ENCODE measurements at regions not wholly inside any gene's neighbourhood (a gene's known extent, or its start where the extent isn't known, plus 50 kb on each side); places are given as distances from the start of the nearest gene placed in this dataset.
A peak's percentile ranks its signal among the peaks of the same experiment; 100 is the strongest.

GRCh38 chr13:67439365-67439764 lies 209.2 kb upstream of the PCDH9 start:
- Histone ChIP-seq H3K27me3 (replicated peaks; ENCODE audit: control insufficient read depth, insufficient read depth, low read length) (no peaks in the 10 kb centered on the region), H3K36me3 (ENCODE audit: control insufficient read depth, insufficient read depth, low read length) (no peaks in the 10 kb centered on the region), H3K4me3 (replicated peaks; ENCODE audit: low read depth, low read length) (no peak overlapping the region)
- no peak for DNase-seq (ENCODE audit: extremely low read depth, insufficient read length)
- TF ChIP-seq CTCF (IDR thresholded peaks at IDR 0.05; ENCODE audit: insufficient read depth, low read length, poor library complexity, severe bottlenecking): no peak

GRCh38 chr13:67438465-67438864 lies 208.3 kb upstream of the PCDH9 start:
- no peaks in the 10 kb centered on the region for H3K27me3 ChIP-seq (replicated peaks; ENCODE audit: control insufficient read depth, insufficient read depth, low read length)
- no peak for DNase-seq (ENCODE audit: extremely low read depth, insufficient read length)
- no peak overlapping the region for H3K4me3 ChIP-seq (replicated peaks; ENCODE audit: low read depth, low read length)
- TF ChIP-seq CTCF (IDR thresholded peaks at IDR 0.05; ENCODE audit: insufficient read depth, low read length, poor library complexity, severe bottlenecking): no peak
- no peaks in the 10 kb centered on the region for H3K36me3 ChIP-seq (ENCODE audit: control insufficient read depth, insufficient read depth, low read length)

- Histone ChIP-seq H3K27me3 (replicated peaks; ENCODE audit: control insufficient read depth, insufficient read depth, low read length) (no peaks in the 10 kb centered on the region), H3K36me3 (ENCODE audit: control insufficient read depth, insufficient read depth, low read length) (no peaks in the 10 kb centered on the region), H3K4me3 (replicated peaks; ENCODE audit: low read depth, low read length) (no peak overlapping the region)
- TF ChIP-seq CTCF (IDR thresholded peaks at IDR 0.05; ENCODE audit: insufficient read depth, low read length, poor library complexity, severe bottlenecking): no peak
- no peak for DNase-seq (ENCODE audit: extremely low read depth, insufficient read length)
Observed at GRCh38 chr13:67437244-67437643, 207.1 kb upstream of the PCDH9 start.

GRCh38 chr13:67421475-67421874 lies 191.3 kb upstream of the PCDH9 start:
- TF ChIP-seq CTCF (IDR thresholded peaks at IDR 0.05; ENCODE audit: insufficient read depth, low read length, poor library complexity, severe bottlenecking): no peak
- Histone ChIP-seq H3K36me3 (ENCODE audit: control insufficient read depth, insufficient read depth, low read length) (no peaks in the 10 kb centered on the region), H3K4me3 (replicated peaks; ENCODE audit: low read depth, low read length) (no peak overlapping the region), H3K27me3 (replicated peaks; ENCODE audit: control insufficient read depth, insufficient read depth, low read length) (no peaks in the 10 kb centered on the region)
- no peak for DNase-seq (ENCODE audit: extremely low read depth, insufficient read length)

GRCh38 chr13:67416047-67416925 lies 186.2 kb upstream of the PCDH9 start:
- TF ChIP-seq CTCF (IDR thresholded peaks at IDR 0.05; ENCODE audit: insufficient read depth, low read length, poor library complexity, severe bottlenecking): peak; percentile 42
- H3K36me3 ChIP-seq (ENCODE audit: control insufficient read depth, insufficient read depth, low read length): no peaks in the 10 kb centered on the region
- no peak for DNase-seq (ENCODE audit: extremely low read depth, insufficient read length)
- H3K4me3 ChIP-seq (replicated peaks; ENCODE audit: low read depth, low read length): no peak overlapping the region
- H3K27me3 ChIP-seq (replicated peaks; ENCODE audit: control insufficient read depth, insufficient read depth, low read length): no peaks in the 10 kb centered on the region
